ENCODE measurements at regions not wholly inside any gene's neighbourhood (a gene's known extent, or its start where the extent isn't known, plus 50 kb on each side); places are given as distances from the start of the nearest gene placed in this dataset.
"Not testable (repeated sequence)": the region's sequence is repeated elsewhere in the genome, so short reads cannot be mapped to it uniquely, and the experiment has no call there.

GRCh38 chr9:106106396-106106795 lies 412.1 kb downstream of the TMEM38B start:
- DNase-seq = no peak

DNA sequence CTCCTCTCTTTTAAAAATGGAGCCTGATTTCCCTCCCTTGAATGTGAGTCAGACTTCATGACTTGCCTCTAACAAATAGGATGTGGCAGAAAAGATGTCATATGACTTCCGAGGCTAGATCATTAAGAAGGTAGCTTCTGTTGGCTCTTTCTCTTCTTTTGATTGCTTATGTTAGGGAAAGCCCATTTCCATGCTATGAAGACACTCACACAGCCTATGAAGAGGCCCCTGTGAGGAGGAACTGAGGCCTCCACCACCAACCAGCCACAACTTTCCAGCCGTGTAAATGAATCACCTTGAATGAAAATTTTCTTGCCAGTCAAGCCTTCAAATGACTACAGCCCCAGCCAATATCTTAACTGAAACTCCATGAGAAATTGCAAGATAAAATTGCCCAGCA lies 413.4 kb downstream of the TMEM38B start:
- DNase-seq = no peak

- not testable (repeated sequence) for DNase-seq
Observed at GRCh38 chr9:106109706-106110105, 415.4 kb downstream of the TMEM38B start.

DNA sequence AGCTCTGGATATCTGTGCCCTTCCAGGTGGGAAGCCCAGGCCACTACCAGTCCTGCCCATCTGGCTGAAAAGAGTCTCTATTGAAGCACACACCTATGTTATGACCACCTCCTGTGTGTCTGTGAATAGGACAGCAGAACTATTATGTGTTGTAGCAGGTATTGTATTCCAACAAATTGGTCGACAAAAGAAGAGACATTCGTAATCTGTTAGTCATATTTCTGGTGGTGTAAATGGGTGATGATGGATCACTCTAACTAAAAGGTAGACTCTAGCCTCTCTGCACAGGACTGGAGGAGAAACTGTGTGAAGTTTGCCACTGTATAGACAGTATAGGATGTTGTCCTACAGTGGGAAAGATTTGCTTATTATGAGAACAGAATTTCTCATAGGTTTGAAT lies 416.1 kb downstream of the TMEM38B start:
- DNase-seq = no peak

DNA sequence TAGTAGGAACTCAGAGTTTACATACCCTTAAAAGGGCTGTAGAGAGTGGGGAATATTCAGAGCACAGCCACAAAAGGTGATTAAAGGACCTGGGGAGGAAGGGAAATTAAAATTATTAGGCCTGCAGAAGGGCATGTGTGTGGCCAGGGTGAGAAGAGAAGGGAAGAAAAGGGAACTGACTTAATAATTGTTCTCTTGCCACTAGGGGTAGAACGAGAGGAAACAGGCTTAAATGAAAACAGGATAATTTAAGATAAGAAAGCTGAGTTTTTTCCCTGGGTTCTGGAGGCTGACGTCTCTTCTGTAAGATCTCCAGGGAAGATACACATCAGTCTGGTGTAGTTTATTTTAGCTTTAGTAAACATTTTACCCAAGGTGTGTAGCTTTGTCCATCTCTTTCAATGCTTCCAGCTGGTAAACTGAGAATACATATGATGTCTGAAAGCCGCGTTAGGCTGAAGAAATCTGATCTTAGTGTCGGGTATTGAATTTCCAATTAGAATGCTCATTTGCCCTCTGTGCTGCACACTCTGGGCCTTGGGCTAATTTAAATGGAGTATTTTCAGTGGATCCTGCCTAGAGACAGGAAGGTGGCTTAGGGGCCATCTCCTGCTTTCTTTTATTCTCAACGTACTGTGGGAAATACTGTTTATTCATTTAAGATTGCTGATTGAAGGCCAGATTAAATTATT lies 416.8 kb downstream of the TMEM38B start:
- no peak for DNase-seq

- no peak for DNase-seq
Observed at GRCh38 chr9:106112935-106113334, 418.6 kb downstream of the TMEM38B start.

DNA sequence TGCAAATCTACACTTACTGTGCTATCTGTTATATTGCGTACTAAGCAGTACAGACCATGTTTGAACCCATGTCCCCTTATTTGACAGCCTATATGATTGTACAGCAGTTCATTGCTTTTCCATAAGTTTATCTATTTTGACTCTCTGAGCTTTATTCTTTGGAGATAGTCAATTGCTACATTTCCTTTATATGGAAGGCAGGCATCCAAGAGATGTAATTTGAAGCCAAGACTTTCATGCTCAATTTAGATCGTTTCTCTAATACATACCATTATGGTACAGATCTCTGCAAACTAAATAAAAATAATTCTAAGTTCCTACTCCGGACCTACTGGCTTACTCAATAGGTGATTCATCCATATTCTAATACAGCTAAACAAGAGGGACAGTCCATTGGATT lies 424.8 kb downstream of the TMEM38B start:
- DNase-seq = peak; percentile 14 to 56 (median 23)

DNA sequence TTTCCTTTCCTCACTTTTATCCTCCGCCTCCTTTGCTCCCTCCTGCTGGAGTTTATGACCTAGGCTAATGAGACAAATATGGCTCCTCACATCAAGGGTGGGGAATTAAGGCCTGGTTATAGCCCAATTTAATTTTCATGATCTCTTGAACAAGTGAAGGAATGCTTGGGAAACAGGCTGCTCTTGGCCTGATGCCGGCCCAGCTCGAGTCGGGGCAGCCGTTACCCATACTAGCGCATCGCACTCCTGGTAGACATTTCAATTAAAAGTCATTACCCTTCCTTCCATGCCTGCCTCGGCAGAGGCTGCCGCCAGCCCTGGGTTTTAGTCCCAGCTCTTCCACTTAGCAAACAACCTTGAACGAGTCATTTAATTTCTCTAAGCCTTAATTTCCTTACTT lies 425.7 kb downstream of the TMEM38B start:
- no peak for DNase-seq

DNA sequence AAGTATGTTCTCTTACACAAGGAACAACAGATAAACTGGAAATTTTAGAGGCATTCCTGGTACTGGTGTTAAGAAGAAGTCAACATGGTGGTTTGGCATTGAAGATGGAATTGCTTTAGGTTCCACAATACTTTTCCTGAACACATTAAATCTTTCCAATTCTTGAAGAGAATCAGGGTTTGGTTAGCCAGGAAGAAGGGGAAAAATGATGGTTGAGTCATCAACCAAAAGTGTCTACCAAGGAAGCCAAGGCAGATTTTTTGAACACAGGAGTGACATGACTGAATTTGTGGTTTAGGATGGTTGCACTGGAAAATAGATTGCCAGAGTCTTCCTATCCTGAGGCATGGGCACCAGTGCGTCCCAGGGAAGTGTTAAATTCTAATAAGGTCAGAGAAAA lies 433.4 kb downstream of the TMEM38B start:
- DNase-seq = no peak

- no peak for DNase-seq
Observed at GRCh38 chr9:106130374-106130773, 436.0 kb downstream of the TMEM38B start.

DNA sequence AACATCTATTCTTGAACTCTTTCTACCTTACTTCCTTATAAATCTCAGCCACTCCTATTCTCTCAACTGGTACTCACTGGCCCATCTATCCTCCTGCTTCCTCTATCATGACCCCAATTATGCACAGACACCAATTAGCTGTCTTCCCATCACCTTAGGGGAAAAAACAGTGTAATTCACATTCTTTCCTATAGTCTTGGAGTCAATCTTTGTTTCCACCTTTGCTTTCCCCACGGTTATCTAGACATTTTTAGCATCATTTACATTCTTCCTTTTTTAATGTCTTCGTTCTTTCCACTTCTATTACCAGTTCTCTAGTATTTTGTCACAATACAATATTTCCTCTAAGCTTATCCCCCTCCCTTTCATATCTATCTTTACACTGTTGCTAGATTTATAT lies 449.4 kb downstream of the TMEM38B start:
- DNase-seq = no peak

GRCh38 chr9:106146066-106146840 lies 451.9 kb downstream of the TMEM38B start:
- no peak for DNase-seq

- DNase-seq = no peak
Observed at GRCh38 chr9:106146886-106147285, 452.5 kb downstream of the TMEM38B start.

- DNase-seq = no peak
Observed at GRCh38 chr9:106149956-106150355, 455.6 kb downstream of the TMEM38B start.

- no peak for DNase-seq
Observed at GRCh38 chr9:106156465-106156864, 462.1 kb downstream of the TMEM38B start.

GRCh38 chr9:106172265-106172664 lies 477.9 kb downstream of the TMEM38B start:
- no peak for DNase-seq

DNA sequence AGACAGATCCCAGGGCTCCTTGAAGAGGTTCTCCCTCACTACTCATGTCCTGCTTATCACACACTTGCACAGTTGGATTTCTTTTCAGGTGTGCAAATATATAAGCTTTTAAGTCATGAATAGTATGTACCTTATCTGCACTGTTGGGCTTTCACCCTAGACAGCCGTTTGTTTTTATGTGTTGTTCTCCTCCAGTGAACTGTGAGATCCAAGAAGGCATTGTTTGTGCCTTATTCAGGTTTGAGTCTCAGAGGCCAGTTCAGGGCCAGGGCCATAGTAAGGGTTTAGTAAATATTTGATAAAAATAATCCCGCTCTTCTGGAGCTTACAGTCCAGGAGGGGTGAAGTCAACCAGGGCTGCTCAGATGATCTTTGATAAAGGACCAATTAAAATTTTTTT lies 480.0 kb downstream of the TMEM38B start:
- DNase-seq = no peak

- no peak for DNase-seq
Observed at GRCh38 chr9:106177216-106177615, 482.9 kb downstream of the TMEM38B start.

DNA sequence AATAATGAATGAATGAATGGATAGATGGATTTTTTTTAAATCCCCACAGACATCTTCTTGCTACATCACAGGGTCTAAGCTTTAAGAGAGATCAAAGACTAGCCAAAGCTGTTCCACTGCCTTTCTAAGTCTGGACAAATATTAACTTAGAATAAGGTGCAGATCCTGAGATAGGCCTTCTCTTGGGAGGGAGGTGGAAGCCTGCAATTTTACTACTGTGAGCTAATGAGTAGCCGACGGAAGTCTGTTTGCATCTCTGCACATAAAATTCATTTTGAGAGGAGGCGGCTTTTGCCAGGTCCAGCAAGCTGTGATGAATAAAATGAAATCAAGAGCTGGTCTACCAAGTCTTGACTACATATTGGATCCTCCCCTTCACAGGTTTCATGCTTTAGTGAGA lies 484.9 kb downstream of the TMEM38B start:
- DNase-seq = no peak

- DNase-seq = not testable (repeated sequence)
Observed at GRCh38 chr9:106203815-106204516, 509.6 kb downstream of the TMEM38B start.

DNA sequence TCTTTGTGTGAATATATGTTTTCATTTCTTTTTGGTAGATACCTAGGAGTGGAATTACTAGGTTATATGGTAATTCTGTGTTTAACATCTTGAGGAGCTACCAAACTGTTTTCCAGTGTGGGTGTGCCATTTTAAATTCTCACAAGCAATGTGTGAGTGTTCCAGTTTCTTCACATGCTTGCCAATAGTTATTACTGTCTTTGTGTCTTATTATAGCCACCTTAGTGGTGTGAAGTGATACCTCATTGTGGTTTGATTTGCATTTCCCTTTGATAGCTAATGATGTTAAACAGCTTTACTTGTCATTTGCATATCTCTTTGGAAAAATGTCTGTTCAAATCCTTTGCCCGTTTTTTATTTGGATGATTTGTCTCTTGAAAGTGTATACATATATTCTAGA lies 513.0 kb downstream of the TMEM38B start:
- DNase-seq = no peak

DNA sequence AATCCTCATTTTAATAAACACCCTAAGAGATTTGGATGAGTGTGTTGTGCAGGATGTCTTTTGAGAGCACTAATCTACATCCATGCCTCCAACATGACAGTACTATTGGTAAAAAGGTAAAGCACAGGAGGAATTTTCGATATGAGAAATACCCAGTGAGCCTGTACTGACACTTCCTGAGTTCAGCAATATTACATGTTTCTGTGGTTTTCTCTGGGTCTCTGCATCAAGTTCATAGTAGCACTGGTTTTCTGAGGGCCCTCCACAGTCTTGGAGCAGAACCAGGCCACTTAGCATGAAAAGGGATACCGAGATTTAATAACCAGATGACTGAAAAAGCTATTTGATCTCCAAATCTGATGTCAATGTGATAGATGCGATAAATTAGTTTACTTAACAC lies 524.1 kb downstream of the TMEM38B start:
- DNase-seq = no peak

- DNase-seq = no peak
Observed at GRCh38 chr9:106218854-106219253, 524.5 kb downstream of the TMEM38B start.

All from muscle of back (tissue), 3 donors.